GM06990 (cell line): ENCODE measurements at regions not wholly inside any gene's neighbourhood (a gene's known extent, or its start where the extent isn't known, plus 50 kb on each side); places are given as distances from the start of the nearest gene placed in this dataset.

Experiments used
- DNase-seq: peaks from one replicate; pipeline ENCODE4 v3.0.0-alpha.2; 2011; ENCODE audit not compliant: insufficient read length; ENCODE audit errors: extremely low read depth
- H3K27me3 ChIP-seq: replicated peaks from 2 replicates; pipeline ENCODE4 v1.6.0; 2011; ENCODE audit warnings: low read length; ENCODE audit not compliant: control insufficient read depth, insufficient read depth
- H3K36me3 ChIP-seq: 2 replicates; pipeline ENCODE4 v1.5.1; 2011; ENCODE audit warnings: low read length; ENCODE audit not compliant: control insufficient read depth, insufficient read depth
- H3K4me3 ChIP-seq: replicated peaks from 2 replicates; pipeline ENCODE4 v1.5.1; 2011; ENCODE audit warnings: low read depth, mild to moderate bottlenecking, control low read depth, low read length
- CTCF ChIP-seq: IDR thresholded peaks from 2 replicates; pipeline ENCODE4 v1.5.1; 2011; ENCODE audit warnings: low read length, control low read depth, mild to moderate bottlenecking, inconsistent platforms; ENCODE audit not compliant: insufficient read depth, poor library complexity, severe bottlenecking

GRCh38 chr15:88986949-88987590, 73.9 kb upstream of the MFGE8 start:
- TF ChIP-seq CTCF = no peak
- Histone ChIP-seq H3K36me3 (no peaks in the 10 kb centered on the region), H3K4me3 (no peak overlapping the region), H3K27me3 (no peaks in the 10 kb centered on the region)
- DNase-seq = no peak

- no peak for TF ChIP-seq CTCF
- Histone ChIP-seq H3K27me3 (no peaks in the 10 kb centered on the region), H3K36me3 (no peaks in the 10 kb centered on the region), H3K4me3 (no peak overlapping the region)
- no peak for DNase-seq
Measured at GRCh38 chr15:88987591-88987933, 74.4 kb upstream of the MFGE8 start.

GRCh38 chr15:88987934-88988671, 74.9 kb upstream of the MFGE8 start:
- no peak overlapping the region for H3K4me3 ChIP-seq
- H3K36me3 ChIP-seq = no peaks in the 10 kb centered on the region
- no peak for TF ChIP-seq CTCF
- H3K27me3 ChIP-seq = no peaks in the 10 kb centered on the region
- DNase-seq = no peak

GRCh38 chr15:88989578-88989977, 76.4 kb upstream of the MFGE8 start:
- DNase-seq = no peak
- no peak overlapping the region for H3K4me3 ChIP-seq
- no peaks in the 10 kb centered on the region for H3K27me3 ChIP-seq
- no peak for TF ChIP-seq CTCF
- H3K36me3 ChIP-seq = no peaks in the 10 kb centered on the region

GRCh38 chr15:88990185-88990679, 77.1 kb upstream of the MFGE8 start:
- Histone ChIP-seq H3K4me3 (no peak overlapping the region), H3K27me3 (no peaks in the 10 kb centered on the region), H3K36me3 (no peaks in the 10 kb centered on the region)
- no peak for TF ChIP-seq CTCF
- DNase-seq = no peak

GRCh38 chr15:88992216-88992615, 79.0 kb upstream of the MFGE8 start:
- no peaks in the 10 kb centered on the region for H3K36me3 ChIP-seq

More at GRCh38 chr15:88992216-88992615, 79.0 kb upstream of the MFGE8 start:
- TF ChIP-seq CTCF = no peak
- no peaks in the 10 kb centered on the region for H3K27me3 ChIP-seq
- DNase-seq = no peak
- H3K4me3 ChIP-seq = no peak overlapping the region
